MCF 10A (cell line): ENCODE measurements at regions not wholly inside any gene's neighbourhood (a gene's known extent, or its start where the extent isn't known, plus 50 kb on each side); places are given as distances from the start of the nearest gene placed in this dataset.

ENCODE experiments used
- BruUV-seq: library from RNA; stranded (reverse); fragments of 400-500 nt; replicated peaks from 2 replicates; lab custom pipeline; 2021; lab: Mats Ljungman, UMichigan
- CTCF ChIA-PET: fragments of 300-600 bp; sonication (Branson Sonifier 250); formaldehyde crosslinking; extraction: SDS; loops from one replicate; lab custom pipeline; 2021; ENCODE audit warnings: antibody characterized with exemption, inconsistent platforms; lab: Yijun Ruan, JAX
- POLR2A ChIA-PET: fragments of 300-600, 350-650 bp; sonication (Branson Sonifier 250); formaldehyde crosslinking; extraction: SDS; loops from one replicate; lab custom pipeline; 2020; ENCODE audit warnings: antibody characterized with exemption, inconsistent platforms; lab: Yijun Ruan, JAX
- DNase-seq: peaks from one replicate; pipeline ENCODE4 v3.0.0-alpha.2; 2018; ENCODE audit not compliant: unreplicated experiment
- H3K27ac Mint-ChIP-seq: one replicate; pipeline ENCODE4 v1.8.0; 2022; ENCODE audit warnings: mild to moderate bottlenecking, low read depth, mixed read lengths; ENCODE audit not compliant: unreplicated experiment
- H3K27me3 Mint-ChIP-seq: one replicate; pipeline ENCODE4 v1.8.0; 2022; ENCODE audit warnings: mixed read lengths; ENCODE audit not compliant: insufficient read depth, unreplicated experiment
- H3K36me3 Mint-ChIP-seq: one replicate; pipeline ENCODE4 v1.8.0; 2022; ENCODE audit warnings: mild to moderate bottlenecking, moderate library complexity, mixed read lengths; ENCODE audit not compliant: insufficient read depth, unreplicated experiment
- H3K4me1 Mint-ChIP-seq: one replicate; pipeline ENCODE4 v1.8.0; 2022; ENCODE audit warnings: mixed read lengths; ENCODE audit not compliant: insufficient read depth, unreplicated experiment
- H3K4me3 Mint-ChIP-seq: one replicate; pipeline ENCODE4 v1.8.0; 2022; ENCODE audit warnings: mild to moderate bottlenecking, moderate library complexity, mixed read lengths; ENCODE audit not compliant: unreplicated experiment
- H3K9me3 Mint-ChIP-seq: one replicate; pipeline ENCODE4 v1.8.0; 2022; ENCODE audit warnings: mixed read lengths; ENCODE audit not compliant: unreplicated experiment
- intact Hi-C: fragments of 100-400 bp; cut with micrococcal nuclease; formaldehyde crosslinking; loops from 2 replicates; pipeline ENCODE4 v1.14.1; 2022
- TF ChIP-seq, protein P1 (sequence below): fragments of 200-600 bp; IDR thresholded peaks from one replicate; pipeline ENCODE4 v1.8.0; 2022; ENCODE audit warnings: antibody characterized with exemption, mild to moderate bottlenecking; ENCODE audit not compliant: unreplicated experiment

DNA sequence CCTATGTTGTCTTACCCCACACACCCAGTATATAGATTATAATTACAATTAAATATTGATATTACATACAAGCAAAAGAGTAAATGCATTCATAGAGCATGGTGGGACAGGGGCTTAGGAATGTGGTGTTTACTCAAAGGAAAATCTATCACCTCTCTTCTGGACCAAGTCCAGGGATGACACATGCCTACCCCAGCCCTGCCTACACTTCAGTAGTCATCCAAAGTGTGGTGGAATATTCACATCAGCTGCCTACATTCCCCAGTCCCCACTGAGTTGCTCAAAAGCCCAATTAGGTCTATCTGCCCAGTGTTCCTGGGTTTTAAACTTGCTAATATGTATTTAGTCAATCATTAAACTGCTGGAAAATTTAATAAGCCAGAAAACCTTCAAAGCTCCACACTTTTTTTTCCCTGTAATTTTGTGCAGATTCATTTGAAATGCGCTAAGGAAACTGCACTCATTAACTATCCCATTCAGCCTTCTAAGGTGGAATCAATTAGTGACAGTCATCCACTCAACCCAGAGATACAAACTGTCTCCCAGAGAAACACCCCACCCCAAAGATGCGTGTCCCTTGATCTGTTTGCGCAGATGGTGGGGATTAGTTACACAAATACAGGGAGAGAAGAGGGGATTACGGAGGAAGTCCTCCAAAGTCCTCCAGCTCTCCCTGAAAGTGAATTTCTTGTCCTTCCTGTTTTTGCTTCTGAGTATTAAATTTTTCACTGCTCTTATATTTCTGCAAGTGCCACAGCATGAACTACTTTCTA, 91.7 kb upstream of the KDR start:
- POLR2A ChIA-PET, result no interaction called here
- Mint-ChIP-seq H3K27me3 (no peaks in the 10 kb centered on the region), H3K27ac (no peak overlapping the region), H3K4me1 (no peaks in the 10 kb centered on the region), H3K9me3 (no peaks in the 10 kb centered on the region), H3K36me3 (no peaks in the 10 kb centered on the region), H3K4me3 (no peak overlapping the region)
- DNase-seq, result no peak
- BruUV-seq, result no TSS peak
- TF ChIP-seq, protein P1, sequence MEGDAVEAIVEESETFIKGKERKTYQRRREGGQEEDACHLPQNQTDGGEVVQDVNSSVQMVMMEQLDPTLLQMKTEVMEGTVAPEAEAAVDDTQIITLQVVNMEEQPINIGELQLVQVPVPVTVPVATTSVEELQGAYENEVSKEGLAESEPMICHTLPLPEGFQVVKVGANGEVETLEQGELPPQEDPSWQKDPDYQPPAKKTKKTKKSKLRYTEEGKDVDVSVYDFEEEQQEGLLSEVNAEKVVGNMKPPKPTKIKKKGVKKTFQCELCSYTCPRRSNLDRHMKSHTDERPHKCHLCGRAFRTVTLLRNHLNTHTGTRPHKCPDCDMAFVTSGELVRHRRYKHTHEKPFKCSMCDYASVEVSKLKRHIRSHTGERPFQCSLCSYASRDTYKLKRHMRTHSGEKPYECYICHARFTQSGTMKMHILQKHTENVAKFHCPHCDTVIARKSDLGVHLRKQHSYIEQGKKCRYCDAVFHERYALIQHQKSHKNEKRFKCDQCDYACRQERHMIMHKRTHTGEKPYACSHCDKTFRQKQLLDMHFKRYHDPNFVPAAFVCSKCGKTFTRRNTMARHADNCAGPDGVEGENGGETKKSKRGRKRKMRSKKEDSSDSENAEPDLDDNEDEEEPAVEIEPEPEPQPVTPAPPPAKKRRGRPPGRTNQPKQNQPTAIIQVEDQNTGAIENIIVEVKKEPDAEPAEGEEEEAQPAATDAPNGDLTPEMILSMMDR, result no peak
- intact Hi-C loops, result no loop called here
- CTCF ChIA-PET, result no interaction called here

DNA sequence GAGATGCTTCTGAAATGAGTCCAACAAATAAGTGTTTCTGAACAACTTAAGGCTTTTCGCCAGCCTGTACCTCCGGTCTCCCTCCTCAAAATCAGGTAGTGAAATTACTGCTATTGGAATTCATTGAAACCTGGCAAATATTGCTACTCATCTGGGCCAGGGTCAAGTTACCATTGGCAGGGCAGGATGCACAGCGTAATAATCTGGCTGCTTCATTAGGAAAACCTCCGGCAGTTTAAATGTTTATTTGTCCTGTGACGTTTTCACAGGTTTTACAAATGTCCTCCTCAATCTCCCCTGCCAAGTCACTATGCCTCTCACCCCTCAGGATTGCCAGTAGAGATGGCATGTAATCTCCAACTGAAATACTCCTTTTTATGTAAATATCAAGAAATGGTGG, 92.6 kb upstream of the KDR start:
- no peak for DNase-seq
- TF ChIP-seq, protein P1, result no peak
- intact Hi-C loops, result no loop called here
- no TSS peak for BruUV-seq
- no peaks in the 10 kb centered on the region for H3K9me3 Mint-ChIP-seq
- no peaks in the 10 kb centered on the region for H3K4me1 Mint-ChIP-seq
- CTCF ChIA-PET, result interaction anchor here (0.6 kb wide), 1 partner anchor 246 kb away, joined by 3 read pairs; no protein-coding TSS in a partner anchor
- H3K4me3 Mint-ChIP-seq, result no peak overlapping the region
- H3K27me3 Mint-ChIP-seq, result no peaks in the 10 kb centered on the region
- no peaks in the 10 kb centered on the region for H3K36me3 Mint-ChIP-seq
- POLR2A ChIA-PET, result no interaction called here
- H3K27ac Mint-ChIP-seq, result no peak overlapping the region

DNA sequence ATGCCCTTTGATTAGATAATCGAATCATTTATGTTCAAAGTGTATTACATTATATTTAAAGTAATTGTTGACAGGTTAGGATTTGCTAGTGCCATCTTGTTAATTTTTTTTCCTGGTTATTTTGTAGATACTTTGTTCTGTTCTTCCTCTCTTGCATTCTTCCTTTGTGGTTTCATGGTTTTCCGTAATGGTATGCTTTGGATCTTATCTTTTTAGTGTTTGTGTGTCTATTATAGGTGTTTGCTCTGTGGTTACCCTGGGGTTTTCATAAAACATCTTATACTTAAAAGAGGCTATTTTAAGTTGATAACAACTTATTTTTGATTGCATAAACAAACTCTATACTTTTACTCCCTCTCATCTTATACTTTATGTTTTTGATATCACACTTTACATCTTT, 108.2 kb upstream of the SRD5A3 start:
- no peak overlapping the region for H3K4me3 Mint-ChIP-seq
- no TSS peak for BruUV-seq
- ChIA-PET POLR2A (no interaction called here), CTCF (no interaction called here)
- H3K9me3 Mint-ChIP-seq, result peaks cover 26% of the 10 kb centered on the region
- no peak for DNase-seq
- H3K27me3 Mint-ChIP-seq, result no peaks in the 10 kb centered on the region
- H3K27ac Mint-ChIP-seq, result no peak overlapping the region
- no peaks in the 10 kb centered on the region for H3K36me3 Mint-ChIP-seq
- TF ChIP-seq, protein P1, result no peak
- intact Hi-C loops, result no loop called here
- H3K4me1 Mint-ChIP-seq, result no peaks in the 10 kb centered on the region

DNA sequence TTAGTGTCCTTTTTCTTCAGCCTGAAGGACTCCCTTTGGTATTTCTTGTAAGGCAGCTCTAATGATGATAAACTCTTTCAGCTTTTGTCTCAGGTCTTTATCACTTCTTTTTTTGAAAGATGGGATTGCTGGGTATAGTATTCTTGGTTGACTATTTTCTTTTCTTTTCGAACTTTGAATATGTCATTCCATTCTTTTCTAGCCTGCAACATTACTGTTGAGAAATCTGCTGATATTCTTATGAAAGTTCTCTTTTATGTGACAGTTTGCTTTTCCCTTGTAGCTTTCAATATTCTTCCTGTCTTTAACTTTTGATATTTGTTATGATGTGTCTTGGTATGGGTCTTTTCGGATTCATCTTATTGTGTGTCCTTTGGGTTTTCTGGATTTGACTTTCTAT, 107.6 kb upstream of the SRD5A3 start:
- no peak overlapping the region for H3K4me3 Mint-ChIP-seq
- POLR2A ChIA-PET, result no interaction called here
- peaks cover 25% of the 10 kb centered on the region for H3K9me3 Mint-ChIP-seq
- intact Hi-C loops, result no loop called here
- H3K36me3 Mint-ChIP-seq, result no peaks in the 10 kb centered on the region
- no peaks in the 10 kb centered on the region for H3K27me3 Mint-ChIP-seq
- no peak for DNase-seq
- no peak overlapping the region for H3K27ac Mint-ChIP-seq
- TF ChIP-seq, protein P1, result no peak
- no TSS peak for BruUV-seq
- CTCF ChIA-PET, result no interaction called here
- H3K4me1 Mint-ChIP-seq, result no peaks in the 10 kb centered on the region
